NCI-H446 (cell line): ENCODE measurements at regions not wholly inside any gene's neighbourhood (a gene's known extent, or its start where the extent isn't known, plus 50 kb on each side); places are given as distances from the start of the nearest gene placed in this dataset.
"Not testable (repeated sequence)": the region's sequence is repeated elsewhere in the genome, so short reads cannot be mapped to it uniquely, and the experiment has no call there.

Source experiments
- DNase-seq, 2 experiments: peaks; one replicate each; lab custom pipeline; 2025; lab: John Stamatoyannopoulos, UW

DNA sequence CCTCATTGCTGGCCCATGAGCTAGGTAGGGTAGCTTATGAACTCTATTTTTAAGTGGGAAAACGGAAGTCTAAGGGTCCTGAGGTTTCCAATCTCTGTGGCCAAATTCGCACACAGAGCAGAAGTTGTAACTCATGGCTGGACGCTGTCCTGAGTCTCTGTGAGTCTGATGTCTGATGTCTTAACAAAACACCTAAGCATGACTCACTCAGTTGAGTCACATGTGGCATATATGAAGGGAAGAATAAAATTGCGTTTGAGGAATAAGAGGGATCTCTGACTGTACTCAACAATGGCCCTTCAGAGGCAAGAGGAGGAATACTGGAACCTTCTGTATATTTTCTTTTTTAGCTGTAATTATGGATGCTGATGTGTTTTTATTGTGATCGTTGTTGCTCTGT is 569.7 kb downstream of the RIT2 start:
- no peak for DNase-seq

DNA sequence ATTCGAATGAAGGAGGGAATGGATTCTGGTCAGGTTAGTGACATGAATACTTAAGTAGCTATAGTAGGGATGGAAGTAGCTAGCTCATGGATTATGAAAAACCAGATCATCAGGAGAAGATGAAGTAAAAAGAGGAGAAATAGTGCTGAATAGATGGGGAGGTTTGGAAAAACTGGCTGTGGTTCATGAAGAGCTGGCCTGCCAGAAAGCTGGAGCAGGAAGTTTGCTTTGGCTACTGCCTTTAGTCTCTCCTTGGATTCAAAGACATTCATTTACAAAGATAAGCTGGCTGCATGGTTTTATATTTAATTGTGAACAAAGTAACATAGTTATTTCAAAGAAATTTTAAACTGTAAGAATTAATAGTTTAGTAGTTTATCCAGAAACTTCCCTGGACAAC is 567.0 kb downstream of the RIT2 start:
- DNase-seq, result no peak

DNA sequence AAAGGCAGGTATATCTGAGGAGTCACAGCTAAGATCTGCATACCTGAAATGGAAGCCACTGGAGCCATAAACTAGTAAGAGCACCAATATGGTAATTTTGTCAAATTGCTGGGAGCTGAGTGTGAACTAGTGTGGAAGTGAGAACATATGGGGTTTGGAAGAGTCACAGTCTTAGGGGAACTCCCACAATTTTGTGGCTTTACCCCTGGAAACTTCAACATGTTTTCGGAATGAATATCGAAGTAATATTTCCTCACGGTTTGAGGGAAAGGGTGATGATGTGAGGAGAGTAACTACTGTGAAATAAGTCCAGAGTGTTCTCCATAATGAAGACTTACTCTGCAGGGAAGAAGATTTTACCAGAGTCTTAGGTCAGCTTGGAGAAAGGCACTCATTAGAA is 565.9 kb downstream of the RIT2 start:
- no peak for DNase-seq

DNA sequence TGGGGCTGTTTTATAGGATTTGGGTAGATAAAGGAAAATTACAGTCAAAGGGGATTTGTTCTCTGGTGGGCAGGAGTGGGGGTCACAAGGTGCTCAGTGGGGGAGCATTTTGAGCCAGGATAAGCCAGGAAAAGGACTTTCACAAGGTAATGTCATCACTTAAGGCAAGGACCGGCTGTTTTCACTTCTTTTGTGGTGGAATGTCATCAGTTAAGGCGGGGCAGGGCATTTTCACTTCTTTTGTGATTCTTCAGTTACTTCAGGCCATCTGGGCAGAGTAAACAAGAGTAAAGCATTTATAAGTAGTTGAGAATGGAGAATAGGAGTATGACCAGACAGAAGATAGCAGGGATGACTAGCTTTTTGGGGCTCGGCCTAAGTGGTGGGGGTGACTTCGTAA is 562.9 kb downstream of the RIT2 start:
- DNase-seq, result not testable (repeated sequence)

DNA sequence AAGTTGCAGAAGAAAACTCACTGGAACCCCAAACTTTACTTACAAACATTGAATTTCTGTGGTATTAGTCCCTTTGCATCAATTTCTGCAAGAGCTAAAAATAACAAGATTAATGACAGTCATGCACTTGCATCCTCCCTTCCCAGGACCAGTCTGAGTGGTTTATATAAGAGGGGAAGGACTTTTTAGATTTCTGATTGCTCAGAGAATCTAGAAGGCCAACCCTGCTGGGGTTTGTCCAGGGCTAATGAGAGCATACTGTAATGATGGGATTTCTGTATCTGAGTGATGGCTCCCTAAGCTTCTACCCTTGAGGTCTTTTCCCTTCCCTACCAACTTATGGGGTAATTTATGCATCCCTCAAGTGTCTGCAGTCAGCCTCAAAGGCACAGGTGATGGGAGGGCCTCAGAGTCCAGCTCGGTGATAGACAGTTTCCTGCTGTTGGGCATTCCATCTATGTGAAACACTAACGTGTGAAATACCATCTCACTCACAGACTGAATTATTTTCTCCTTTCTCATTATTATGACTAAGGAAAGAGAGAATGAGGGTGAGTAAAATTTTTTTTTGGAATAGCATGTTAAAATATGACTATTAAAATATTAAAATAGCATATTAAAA is 556.3 kb downstream of the RIT2 start:
- DNase-seq, result no peak

DNA sequence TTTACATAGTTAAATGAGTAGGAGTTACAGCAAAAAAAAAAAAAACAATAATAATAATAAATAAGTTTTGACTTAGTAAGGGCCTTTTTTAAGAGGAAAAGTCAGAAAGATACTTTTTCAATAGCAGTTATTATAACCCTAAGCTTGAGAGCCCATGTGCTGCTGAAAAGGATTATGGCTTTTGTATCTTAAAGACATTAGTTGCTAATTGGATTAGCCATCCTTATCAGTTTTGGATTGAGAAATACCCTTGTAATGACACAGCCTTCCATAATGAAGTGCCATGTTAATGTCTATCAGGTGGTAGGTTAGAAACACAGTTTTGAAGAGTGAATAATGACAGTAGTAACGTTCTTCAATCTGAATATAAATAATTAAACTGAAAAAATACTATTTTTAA is 554.0 kb downstream of the RIT2 start:
- DNase-seq, result no peak

DNA sequence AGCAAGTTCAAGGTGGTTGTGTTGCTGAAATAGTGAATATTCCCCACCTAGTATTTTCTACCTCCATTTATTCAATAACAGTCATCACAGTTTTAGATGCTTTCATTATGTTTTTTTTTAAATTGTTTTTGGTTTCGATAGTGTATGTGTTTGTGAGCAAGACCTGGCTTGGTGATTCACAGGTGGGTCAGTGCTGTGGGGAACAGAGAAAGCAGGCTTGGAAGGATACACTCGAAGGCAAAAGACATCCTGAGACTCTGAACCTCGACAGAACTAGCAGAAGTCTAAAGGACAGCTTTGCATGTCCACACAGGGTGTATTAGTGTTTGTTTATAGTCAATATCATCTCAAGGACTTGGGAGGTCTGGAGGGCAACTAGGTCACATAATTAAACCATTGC is 551.5 kb downstream of the RIT2 start:
- DNase-seq, result no peak

DNA sequence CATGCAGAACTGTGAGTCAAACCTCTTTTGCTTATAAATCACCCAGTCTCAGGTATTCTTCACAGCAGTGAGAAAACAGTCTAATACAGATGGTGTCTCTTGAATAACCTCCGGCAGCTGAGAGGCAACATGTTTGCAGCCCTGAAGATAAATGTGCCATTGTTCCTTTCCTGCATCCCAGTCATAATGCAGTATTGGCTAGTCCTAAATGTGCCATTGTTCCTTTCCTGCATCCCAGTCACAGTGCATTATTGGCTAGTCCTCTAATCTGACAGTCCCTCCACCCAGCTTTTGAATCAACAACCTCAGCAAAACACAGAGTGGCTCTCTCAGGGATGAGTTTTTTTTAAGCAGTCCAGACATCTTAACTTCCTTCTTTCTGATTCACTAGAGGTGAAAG is 550.7 kb downstream of the RIT2 start:
- DNase-seq, result no peak

DNA sequence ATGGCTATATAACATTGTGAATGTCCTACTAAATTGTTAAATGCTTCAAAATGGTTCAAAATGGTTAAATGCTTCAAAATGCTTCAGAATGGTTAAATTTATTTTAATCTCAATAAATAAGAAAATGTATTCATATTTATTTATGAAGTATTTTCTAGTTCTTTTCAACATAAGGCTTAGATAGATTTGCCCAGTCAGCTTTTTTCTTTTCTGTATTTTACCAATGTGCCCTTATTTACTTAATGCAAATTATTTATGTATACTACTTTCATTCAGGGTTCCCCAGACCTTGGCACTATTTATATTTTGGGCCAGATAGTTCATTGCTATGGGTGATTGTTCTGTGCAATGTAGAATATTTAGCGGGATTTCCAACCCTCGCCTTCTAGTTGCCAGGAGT is 546.7 kb downstream of the RIT2 start:
- no peak for DNase-seq

DNA sequence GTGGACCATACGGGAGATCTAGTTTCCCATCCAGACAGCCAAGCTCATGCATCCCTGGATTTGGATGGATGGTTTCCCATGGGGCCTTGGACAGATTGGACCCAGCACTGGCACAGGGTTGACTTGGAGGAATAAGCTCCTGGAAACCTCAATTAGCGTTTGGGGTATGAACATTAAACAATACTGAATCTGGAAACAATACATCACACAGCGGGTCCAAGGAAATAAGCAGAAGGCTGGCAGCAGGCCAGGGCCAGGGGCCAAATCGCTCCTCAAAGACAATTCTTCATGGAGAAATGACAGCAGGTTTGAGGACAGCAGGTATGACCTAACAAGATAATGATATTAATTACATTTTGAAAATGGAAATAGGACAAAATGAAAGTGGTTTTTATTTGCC is 540.6 kb downstream of the RIT2 start:
- peak; percentile 84 to 95 for DNase-seq

DNA sequence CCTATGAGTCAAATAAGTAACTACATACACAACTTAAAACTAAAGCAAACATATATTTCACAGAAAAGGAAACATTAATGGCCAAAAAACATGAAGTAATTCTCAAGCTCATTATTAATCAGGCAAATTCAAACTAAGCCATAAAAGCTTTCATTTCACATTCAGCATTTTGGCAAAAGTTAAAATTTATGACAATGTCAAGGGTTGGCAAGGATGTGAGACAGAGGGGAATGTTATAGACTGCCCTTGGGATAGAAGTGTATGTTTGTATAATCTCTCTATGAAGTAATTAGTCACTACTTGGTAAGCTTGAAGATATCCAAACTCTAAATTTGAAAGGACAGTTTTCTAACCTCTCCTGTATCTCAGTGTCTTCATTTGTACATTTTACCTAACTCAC is 539.4 kb downstream of the RIT2 start:
- peak; percentile 82 to 87 for DNase-seq

DNA sequence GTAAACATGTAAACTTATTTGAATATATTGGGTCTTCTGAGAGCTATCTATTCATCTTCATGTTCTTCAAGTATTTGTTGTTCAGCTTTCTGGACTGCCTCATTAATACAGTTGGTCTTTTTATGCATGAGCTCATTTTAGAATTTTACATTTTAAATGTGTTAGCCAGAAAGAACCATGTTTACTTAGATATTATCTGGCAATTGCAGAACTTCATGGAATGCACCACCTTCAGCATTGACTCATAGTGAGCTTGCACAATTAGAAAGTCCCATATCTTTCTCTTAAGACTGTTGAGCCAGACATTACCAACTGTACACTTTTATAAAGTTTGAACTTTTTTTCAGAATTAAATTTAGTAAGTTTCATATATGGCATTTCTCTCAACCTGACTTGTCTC is 536.7 kb downstream of the RIT2 start:
- peak; percentile 12 to 63 for DNase-seq

DNA sequence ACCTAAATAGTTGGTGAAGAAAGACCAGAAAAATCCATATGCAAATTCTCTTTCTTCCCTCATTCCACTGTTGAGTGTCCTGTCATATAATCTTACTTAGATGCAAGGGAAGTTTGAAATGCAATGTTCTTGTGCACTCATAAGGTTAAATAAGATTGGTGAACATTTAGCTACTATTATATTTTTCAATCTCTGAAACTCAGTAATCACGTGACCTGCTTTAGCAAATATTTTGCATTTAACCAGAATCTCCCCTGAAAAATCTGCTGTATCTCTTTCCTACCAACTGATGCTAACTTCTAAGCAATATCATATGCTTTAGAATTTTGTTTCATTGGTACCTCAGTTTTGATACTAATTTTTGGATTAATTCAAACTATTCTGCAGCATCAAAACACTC is 533.2 kb downstream of the RIT2 start:
- no peak for DNase-seq

DNA sequence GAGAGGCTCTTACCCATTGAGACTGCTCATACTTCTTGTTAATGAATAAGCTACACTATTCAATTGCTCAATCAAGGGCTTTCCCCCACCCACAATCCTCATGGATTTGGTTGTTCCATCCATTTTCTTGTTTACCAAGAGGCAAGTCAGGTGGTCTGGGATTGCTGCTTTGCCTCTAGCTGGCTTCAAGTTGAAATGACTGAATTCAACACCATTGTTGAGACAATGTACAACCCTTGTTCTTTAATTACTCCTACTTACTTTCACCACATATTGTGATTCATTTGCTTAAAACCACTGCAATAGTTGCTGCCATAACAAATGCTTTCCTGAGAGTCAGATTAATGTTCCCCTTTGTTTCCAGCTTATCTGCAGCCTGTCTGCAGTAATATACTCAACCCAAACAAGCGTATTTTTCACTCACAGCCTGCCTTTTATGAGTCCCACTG is 532.2 kb downstream of the RIT2 start:
- DNase-seq, result no peak

DNA sequence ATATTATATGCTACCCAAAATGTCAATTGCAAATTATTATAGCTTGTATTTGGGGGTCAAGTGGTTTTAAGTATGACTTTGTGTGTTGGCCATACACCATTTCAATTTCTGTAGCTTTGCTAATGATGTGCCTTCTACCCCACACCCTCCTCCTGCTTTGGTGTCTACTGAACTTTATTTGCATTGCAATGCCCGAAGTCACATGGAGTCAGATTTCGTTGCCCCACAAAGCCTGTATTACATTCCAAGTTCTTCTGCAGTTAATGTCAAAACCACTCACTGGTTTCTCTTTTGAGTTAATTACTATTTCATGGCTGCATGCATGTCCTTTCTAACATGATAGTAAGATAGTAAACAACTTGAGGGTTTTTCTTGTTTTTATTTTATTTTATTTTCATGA is 528.9 kb downstream of the RIT2 start:
- DNase-seq, result no peak

DNA sequence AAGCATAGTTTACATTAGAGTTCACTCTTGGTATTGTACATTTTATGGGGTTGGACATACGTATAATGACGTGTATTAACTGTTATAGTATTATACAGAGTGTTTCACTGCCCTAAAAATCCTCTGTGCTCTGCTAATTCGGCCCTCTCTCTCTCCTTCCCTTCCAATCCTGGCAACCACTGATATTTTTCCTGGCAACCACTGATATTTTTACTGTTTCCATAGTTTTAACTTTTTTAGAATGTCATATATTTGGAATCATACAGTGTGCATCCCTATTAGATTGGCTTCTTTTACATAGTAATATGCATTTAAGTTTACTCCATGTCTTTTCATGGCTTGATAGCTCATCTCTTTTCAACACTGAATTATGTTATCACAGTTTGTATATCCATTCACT is 526.7 kb downstream of the RIT2 start:
- no peak for DNase-seq

DNA sequence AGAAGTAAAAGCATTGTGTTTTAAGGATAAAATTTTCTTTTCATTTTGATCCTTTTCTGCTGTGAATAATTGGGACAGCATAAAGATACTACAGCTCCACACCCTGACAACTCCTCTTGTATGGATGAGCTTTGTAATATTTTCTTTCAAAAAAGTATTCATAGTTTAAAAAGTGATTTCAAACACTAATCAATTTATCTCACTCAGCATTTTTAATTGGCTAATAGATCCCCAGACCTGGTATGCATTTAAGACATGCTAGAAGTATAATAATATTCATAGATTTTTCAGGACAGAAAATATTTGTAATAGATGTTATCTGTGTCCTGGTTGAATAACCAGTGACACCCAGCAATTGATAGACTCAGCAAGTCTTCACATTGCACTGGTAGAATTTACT is 510.7 kb downstream of the RIT2 start:
- no peak for DNase-seq

DNA sequence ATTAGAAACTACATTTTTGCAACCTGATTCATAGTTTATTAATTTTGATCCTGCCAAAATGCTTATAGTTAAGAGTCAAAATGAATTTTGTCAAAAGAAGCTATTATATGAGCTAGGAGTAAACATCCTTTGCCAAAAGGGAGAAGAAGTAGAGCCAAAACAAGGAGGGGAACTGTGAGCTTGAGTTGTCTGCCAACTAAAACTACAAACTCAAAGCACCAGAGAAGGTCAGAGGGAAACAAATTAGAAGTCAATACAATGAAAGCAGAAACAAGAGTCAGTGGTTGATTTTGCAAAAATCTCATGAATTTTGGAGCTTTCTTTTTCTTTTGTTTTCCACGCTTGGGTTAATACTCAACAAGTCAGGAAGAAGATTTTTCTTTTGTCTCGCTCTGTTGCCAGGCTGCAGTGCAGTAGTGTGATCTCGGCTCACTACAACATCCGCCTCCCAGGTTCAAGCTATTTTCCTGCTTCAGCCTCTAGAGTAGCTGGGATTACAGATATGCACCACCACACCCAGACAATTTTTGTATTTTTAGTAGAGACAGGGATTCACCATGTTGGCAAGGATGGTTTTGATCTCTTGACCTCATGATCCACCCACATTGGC is 508.5 kb downstream of the RIT2 start:
- DNase-seq, result peak in 1 of 2 experiments; percentile 27

DNA sequence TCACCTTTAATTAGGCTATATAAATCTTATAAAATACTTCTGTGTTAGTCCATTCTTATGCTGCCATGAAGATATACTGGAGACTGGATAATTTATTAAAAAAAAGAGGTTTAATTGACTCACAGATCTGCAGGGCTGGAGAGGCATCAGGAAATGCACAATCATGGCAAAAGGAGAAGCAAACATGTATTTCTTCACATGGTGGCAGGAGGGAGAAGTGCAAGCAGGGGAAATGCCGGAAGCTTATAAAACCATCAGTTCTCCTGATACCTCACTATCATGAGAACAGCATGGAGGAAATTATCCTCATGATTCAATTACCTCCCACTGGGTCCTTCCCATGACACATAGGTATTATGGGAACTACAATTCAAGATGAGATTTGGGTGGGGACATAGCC is 504.4 kb downstream of the RIT2 start:
- DNase-seq, result no peak

DNA sequence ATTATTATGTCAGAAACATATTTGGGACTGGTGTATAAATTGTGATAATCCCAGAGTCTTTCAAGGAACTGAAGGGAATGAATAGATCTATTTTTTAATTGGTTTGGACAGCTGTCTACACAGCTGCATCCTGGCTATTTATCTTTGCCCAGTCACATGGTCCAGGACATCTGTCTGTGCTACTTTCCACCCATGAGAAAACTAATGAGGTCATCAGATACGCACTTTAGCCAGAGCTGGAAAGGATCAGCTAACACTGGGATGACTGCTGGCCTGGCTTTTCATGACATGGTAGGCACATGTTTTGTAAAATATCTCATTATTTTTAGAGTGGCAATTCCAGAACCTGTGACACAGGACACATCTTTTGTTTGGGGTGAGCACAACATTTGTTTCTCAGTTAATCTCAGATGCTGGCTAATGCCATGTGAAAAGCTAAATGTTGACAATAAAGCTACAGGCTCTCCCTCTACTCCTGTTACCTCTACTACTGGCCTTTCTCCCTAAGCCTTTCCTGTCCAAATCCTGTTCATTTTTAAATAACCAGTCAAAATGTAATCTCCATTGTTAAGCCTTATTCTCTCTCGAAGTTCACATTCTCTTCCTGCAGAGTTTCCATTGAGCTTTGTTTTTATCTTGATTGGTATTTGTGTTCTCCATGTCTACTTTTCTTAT is 500.7 kb downstream of the RIT2 start:
- peak; percentile 15 to 68 for DNase-seq

DNA sequence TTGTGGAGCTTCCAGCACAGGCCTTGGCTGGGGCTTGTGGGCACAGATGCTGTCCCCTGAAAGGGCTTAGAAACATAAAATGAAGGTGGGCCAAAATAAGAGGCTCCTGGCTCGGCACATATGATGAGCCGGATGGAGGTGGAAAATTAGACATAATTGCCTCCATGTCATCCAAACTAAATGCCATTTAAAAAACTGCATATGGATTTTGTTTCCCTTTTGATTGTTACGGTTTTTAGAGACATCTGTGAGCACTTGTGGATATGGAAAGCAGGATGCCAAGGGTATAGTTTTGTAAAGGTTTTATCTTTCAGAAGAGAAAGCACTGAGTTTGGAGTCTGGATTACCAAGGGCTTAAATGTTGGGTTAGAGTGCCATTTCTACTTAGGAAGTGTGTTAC is 498.3 kb downstream of the RIT2 start:
- peak; percentile 57 to 89 for DNase-seq

DNA sequence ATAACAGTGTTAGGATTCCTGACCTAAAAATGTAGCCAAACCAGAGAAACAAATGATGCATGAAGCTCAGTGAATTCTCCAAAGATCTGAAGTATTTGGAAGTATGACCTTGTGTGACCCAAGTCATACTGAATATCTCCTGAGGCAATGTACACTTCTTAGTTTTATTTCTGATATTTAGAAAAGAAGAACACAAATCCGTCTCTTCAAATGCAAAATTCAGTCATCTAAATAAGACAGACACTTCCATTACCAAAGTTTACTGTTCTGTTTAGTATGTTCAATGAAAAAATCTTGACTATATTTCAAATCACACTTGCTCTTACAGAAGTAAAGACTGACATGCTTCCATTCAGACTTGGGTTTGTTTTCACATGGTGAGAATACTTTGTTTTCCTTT is 495.7 kb downstream of the RIT2 start:
- DNase-seq, result no peak

DNA sequence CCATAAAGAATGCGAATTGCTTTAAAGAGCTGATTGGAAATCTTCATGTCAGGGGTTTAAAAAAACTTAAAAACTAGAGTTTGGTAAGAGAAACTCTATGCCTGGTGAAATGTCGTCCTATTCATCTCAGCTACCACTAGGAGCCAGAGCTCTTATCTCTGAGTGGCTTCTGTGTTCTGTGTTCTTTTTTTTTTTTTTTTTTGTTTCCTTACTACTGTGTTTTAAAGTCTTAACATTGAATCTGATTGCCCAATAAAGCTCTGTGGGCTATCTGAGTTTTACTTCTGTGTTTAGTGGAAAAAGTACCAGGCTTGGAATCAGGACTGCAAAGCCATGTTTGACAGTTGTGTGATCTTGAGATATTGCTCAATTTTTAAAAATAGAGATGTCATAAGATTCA is 494.8 kb downstream of the RIT2 start:
- no peak for DNase-seq

DNA sequence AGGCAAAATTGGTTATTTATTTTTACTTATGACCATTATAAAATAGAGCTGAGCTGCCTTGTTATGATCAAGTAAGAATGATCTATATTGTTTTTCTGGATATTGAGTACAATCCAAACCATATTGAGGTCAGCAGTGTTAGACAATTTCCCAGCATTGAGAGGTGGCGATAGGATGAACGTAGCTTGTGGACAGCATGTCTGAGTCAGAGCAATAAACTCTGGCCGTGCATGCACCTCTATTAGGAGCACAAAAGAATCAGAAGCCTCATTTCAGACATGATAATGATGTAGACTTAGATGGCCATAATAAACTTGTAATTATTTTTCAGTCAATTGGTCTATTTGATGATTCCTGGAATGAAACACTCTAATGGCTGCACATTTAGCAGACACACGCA is 491.6 kb downstream of the RIT2 start:
- DNase-seq, result no peak
